Forelimb muscle (tissue), 1 donor: ENCODE measurements at regions not wholly inside any gene's neighbourhood (a gene's known extent, or its start where the extent isn't known, plus 50 kb on each side); places are given as distances from the start of the nearest gene placed in this dataset.

Source experiments
- DNase-seq: peaks from one replicate; pipeline ENCODE4 v3.0.0-alpha.2; 2013; ENCODE audit warnings: low read depth

DNA sequence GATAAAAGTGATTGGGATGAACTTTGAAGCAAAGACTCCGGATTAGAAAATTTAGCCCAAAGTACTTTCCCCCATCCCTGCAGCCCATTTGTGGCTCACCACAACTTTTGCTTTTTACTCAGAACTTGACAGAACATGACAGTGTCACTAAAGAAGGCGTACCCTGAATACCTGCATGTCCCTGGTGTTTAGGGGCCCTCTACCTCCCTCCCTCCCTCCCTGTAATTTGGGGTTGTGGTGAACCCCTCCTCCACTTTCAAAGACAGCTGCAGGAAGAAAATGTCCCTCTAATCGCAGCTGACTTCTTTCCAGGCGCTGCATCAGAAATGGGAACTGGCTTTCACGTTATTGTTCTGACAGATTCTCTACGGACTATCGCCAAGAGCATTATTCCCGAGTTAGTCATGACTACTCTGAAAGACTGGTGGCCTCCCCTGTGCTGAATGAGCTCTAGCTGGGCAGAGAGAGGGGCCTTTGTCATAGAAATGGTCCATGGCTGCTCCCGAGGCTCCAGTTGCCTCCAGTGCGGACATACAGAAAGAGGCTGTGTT, 93.2 kb upstream of the ARHGEF3 start:
- no peak for DNase-seq

DNA sequence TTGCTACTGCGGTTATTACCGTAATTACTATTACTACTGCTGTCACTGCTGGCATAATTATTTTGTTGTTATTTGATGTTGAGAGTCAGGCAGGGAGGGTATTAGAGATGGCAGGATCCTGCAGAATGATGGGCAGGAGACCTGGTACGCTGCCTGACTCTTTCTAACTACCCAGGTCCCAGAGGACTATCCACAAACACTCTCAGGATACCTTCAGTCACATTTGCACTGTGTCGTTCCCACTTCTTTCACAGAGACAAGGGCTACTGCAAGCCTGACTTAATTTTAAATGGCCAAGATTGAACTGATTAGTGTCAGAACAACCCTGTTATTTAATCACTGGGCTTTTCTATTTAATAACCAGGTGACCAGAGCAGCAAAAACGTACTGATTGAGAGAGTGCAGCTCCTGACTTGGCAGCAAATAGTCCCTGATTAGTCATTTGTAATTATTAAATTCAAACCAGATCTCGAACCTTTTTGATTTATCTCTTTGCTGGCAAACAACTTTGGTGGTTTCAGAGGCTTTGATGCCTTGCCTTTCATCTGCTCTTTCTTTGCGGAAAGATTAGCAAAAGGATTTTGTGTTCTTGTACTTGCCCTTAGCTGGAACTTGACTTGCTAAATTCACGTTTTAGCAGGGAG, 88.8 kb upstream of the ARHGEF3 start:
- no peak for DNase-seq

DNA sequence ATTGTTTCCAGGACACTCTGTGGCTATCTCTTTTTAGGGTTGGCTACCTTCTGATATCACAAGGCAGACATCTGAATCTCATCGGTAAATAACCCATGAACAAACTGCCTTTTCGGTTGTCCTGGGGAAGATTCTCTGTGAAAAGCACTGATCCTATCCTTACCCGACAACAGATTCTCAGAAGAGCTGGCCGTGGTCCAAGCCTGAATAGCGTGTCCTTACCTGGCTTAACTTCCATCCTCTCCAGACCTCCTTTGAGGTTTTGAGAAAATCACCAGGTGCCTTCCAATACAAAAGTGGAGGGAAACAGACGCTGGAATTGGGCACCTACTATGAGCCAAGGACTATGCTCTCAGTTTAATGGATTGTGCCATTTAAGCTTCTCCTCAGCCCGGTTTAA, 87.4 kb upstream of the ARHGEF3 start:
- no peak for DNase-seq

DNA sequence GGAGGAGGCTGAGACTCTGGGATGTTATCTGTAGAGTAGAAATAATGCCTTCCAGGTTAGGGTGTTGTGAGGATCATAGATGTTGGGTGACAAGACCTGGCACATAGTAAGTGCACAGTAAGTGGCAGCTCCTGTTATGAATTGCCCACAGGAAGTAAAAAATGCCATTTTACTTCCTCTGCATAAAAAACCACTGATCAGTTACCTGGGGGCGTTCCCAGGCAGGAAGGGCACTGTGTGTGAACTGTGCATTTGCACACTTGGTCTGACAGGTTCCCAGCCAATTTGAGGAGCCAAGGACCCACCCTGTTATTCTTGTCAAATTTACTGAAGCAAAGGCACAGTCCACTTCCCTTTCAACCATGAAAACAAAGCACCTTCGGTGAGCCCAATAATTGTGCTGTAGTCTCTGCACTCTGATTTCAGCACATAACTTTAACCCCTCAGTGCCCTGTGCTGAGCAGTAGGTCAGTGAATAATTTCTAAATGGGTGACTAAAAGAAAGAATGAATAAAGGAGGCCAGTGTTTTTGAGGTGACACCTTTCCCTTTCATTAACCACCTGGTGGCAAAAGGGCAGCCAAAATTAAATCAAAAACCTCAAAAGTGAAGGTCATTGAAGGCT, 85.8 kb upstream of the ARHGEF3 start:
- DNase-seq = no peak

DNA sequence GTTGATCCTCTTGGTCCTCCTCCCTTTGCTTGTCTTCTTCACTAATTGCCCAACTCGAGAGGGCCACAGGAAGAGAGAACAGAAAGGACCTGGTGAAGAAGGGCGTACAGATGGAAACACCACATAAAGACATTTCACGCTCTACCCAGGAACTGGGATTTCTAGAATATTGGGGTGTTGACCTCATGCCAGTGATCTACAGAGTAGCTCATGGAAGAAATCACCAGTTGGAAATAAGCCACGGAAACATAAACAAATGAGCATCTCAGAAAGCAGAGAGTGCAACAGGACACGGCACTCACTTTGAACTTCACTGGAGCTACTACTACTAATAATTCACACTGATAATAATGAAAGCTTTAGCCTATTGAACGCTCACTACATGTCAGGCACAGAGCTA, 84.6 kb upstream of the ARHGEF3 start:
- no peak for DNase-seq

DNA sequence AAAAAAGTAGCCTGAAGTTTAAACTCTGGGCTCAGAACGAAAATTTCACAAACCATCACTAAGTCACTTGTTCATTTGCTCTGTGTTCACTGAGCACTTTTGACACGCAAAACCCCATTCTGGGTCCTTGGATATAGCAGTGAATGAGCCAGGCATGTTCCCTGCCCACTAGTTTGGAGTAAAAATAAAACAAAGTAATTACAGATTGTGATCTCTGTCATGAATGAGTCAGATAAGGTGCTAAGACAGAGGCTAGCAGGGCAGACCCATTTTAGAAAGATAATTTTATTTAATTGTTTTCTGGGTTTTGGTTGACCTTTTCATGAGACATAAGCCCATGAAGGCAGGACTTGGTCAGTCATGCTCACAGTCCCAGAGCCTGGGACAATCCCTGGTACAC, 84.1 kb upstream of the ARHGEF3 start:
- no peak for DNase-seq

DNA sequence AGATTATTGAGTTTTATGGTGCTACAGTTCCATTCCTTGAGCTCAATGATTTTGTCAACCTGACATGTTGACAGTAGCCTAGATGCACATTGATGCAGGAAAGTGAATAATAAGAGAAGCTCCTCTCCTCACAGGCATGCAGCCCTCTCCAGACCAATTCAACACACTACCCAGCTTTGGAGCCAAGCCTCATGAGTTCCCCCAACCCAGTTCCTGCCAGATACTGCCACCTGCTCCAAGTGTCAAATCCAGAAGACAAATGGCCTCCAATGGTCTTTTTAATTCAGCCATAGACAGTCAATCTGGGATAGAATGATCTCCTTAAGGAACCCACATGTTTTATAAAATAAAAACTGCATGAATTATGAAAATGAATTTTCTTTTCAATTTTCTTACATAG, 83.7 kb upstream of the ARHGEF3 start:
- DNase-seq = no peak

DNA sequence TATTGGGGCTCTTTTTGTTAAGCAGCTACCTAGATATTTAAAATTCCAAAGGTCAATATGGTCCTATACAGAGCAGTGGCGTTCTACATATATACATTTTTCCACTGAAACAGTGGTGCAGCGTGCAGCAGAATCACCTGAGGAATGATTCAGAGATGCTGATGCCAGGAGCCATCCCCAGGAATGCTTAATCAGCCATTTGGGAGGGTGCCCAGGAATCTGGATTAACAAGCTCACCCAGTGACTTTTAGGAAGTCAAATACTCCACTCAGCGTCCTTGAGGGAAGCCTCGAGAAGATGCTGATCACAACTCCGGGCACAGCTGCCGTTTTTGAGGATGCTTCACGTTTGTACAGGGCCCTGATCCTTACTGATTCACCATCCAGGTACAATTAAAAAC, 82.6 kb upstream of the ARHGEF3 start:
- DNase-seq = no peak

DNA sequence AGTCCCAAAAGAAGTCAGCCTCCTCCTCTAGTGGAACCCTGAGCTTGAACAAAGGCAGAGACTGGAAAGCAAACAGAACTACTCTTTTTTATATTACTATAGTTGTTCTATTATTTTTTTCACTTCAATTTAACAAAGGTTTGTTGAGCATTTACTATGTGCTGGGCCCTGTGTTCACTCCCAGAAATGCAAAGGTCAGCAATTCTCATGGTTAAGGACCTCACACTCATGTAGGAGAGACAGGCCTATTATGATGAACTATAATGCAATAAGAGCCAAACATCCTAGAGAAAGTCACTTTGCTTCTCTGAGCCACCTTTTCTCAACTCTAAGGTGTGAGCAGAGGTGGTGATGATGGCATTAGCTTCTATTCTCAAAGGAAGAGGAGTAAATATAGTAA, 82.1 kb upstream of the ARHGEF3 start:
- DNase-seq = no peak

DNA sequence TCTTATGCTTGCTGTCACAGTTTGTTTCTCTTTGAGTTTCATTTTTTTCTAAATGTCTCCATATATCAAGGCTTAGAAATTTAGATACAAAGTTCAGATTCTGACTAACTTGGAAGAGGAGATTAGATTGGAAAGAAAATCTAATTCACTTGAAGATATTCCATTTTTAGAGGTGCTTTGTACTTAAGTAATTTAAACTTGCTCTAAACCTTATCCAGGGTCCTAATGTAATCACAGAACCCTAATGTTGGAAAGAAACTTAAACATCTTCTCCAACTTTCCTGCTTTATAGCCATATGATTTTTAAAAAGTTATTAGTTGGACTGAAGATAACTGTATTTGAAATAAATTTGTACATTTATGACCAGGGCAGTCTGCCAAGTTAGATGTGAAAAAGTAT, 81.1 kb upstream of the ARHGEF3 start:
- no peak for DNase-seq

DNA sequence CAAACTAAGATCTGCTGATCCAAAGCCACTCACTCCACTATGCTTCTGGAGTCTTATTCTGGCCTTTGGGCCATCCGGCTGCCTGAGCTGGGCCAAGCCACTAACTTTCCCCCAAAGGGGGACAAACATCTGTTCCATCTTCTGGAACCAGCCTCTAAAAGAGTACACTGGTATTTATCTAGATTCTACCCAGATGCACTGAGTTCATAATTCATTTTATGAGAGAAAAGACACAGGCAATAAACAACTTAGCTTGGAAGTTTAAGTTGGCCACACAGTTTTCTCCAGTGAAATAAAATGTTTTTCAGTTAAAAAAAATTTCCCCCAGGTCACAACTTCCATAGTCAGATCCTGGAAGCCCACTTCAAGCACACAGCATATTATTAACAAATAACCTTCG, 80.1 kb upstream of the ARHGEF3 start:
- DNase-seq = no peak

DNA sequence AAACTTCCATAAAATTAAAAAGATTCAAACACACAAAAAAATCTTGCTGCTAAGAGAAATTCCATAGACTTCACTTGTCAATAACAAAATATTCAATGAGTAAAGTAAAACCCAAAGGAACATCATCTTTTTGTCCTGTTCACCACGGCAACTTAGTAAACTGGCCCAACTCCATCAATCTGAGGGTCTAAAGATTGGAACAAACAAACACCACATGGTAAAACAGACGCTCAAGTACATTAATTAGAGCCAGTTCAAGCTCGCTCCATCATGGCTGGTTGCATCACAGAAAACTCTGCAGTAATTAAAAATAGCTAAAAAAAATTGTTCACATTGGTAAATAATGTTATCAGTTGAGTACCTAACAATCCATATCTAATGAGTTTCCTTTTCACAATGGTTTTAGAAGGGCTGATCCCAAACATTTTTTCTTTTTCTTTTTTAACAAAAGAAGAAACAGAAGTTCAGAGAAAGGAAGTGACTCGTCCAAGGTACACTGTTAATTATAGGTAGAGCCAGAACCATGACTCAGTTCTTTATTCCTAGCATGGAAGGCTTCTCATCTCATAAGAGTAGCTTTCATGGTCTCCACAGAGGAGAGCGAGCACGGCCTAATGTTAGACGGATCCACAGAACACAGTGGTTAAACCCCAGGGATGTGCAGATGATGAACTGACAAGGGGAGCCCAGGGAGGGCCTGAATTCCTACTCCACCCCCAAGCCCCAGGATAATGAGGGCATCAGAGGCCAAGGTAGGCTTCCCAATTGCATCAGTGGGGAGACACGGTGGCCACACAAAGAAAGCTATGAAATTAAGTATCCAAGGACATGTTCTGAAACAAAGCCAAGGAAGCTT, 79.2 kb upstream of the ARHGEF3 start:
- no peak for DNase-seq

DNA sequence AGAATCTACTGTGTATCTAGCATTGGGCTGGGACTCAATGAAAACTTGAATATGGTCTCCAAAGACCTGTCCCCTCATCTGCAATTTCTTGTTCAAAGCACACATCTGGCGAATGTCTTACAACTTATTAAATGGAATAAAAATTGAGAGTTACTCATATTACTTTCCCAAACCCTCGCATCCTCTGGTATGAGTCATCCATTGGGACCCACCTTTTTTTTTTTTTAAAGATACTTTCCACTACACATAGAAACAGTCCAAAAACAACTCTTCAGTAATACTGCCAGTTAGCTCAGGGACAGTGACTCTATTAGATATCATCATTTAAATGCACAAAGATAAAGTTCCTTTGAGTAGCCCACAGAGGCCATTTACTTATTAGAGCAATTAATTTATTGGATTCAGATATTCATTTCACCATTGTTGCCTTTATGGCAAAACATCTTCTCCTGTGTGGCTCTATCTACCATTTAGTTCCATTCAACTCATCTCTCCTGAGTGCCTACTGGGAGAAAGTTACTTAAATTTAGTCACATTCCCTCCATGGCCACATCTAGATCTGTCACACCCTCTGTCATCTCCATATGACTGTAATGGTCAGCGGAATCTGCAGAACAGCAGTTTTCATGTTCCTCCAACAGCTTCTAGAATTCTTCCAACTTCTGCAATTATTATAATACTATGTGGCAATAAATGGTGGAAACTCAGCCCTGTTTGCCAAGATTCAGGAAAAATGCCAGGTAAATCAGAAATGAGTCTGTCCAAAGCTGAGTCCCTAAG, 77.9 kb upstream of the ARHGEF3 start:
- peak; percentile 67 for DNase-seq

DNA sequence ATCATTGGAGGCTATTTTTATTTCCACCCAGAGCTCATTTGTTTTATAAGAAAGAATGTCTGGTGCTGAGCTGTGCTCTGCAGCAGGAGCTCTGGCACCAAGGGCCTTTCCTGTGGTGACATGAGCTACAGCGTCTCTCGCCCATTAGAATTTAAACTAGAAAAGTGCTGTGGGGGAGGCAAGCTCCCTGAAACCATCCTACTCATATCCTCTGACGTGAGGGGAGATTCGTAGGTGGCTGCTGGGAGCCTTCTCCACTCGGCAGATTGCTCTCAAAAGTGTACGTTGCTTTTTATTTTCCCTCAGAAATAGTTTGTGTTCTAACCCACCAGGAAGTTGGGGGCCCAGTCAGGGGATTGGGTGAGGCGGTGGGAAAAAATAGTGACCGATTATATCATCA, 76.3 kb upstream of the ARHGEF3 start:
- no peak for DNase-seq

DNA sequence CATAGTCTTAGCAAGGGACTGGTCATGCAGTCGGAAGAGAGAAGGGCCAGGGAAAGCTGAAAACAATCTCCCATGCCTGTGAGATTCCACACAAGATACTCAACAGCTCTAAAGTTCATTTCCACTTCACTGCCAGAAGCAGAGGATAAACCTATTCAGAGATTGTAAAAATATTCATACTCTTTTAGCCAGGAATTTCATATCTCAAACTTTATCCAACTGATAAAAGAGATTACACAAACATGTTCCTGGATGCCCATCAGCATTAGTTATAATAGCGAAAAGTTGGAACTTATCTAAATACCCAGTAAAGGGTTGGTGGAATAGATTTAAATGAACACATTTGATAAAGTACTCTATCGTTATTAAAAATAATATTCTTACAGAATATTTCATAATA, 75.2 kb upstream of the ARHGEF3 start:
- DNase-seq = no peak

DNA sequence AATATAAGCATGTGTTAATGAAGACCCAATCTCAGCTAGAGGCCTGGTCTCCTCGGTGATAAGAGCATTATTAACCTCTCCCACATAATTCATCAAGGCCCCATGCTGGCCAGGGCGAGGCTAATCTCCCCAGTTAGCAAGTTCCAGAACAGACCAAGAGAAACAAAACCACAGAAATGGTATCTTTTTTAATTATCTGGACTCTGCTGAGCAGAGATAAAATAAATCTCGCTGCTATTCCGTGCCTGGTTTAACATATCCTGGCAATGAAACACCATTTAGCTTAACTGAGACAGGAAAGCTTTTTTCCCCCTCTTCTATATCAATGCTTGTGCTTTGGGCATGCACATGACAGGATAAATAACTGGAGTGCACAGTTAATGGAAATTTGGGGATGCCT, 72.5 kb upstream of the ARHGEF3 start:
- DNase-seq = no peak

DNA sequence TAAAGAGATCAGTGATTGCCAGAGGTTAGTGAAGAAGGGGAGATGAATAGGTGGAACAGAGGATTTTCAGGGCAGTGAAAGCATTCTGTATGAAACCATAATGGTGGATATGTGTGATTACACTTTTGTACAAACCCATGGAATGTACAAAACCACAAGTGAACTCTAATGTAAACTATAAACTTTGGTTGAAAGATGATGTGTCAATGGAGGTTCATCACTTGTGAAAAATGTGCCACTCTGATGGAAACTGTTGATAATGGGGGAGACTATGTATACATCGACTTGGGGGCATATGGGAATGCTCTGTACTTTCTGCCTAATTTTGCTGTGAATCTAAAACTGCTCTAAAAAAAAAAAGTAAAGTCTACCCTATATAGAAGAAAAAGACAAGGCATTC, 68.7 kb upstream of the ARHGEF3 start:
- DNase-seq = no peak

DNA sequence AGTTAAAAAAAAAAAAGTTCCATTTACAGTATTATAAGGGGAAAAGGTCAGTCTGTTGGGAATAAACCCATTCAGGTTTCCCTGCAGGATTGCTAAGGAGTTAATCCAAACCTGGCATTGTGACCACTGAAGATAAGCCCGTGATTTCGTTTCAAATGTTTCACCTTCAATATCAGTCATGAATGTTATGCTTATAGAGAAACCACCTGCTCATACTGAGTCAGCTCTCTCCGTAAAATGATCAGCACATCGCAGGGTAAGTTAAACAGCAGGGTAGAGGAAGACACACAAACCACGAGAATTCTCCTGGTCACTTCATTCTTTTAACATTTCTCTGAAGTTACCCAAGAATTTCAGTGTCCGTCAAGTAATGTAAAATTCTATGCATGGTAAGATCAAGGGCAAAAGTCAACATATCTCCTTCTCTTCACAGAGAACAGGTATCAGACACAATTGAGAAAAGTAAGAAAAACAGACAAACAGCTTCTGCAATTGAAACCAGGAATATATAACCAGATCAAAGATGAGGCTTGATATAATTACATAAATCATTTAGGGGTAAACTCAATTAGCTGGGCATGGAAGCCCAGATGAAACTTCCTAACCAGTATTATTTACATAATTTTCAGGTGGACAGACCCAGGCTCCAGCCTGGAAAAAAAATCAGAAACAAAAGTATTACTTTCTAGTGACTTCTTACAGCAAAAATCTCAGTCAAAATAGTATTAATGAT, 67.6 kb upstream of the ARHGEF3 start:
- no peak for DNase-seq

DNA sequence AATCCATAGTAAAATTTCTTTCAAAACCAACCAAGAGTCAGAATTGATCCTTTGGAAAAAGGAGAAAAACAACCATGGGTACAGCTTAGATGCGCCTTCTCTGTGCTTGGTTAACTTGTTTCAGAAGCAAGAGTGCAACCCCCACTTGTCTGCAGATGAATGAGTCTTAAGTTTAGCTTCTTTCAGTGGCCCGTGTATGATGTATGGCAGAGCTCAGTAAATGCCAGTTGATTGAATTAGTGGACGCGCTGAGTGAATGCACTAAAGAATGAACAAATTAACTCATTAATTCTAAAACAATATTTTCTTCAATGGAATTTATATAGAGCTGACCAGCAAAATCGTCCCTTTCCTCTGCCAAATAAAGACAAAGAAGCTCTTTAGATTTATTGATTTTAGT, 67.0 kb upstream of the ARHGEF3 start:
- no peak for DNase-seq

DNA sequence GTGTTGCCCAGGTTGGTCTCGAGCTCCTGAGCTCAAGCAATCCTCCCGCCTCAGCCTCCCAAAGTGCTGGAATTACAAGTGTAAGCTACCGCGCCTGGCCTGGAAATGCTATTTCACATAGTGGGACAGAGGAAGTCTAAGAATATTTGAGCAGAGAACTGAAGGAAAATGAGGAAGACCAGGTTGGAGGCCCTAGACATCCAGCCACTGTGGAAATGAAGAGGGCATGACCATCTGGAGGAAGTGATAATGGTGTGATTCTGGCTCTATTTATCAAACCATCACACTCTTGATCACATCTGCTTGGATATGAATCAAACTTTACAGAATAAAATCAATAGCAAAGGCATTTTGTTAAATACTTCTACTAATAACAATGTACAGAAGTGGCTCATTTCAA, 65.9 kb upstream of the ARHGEF3 start:
- DNase-seq = no peak

DNA sequence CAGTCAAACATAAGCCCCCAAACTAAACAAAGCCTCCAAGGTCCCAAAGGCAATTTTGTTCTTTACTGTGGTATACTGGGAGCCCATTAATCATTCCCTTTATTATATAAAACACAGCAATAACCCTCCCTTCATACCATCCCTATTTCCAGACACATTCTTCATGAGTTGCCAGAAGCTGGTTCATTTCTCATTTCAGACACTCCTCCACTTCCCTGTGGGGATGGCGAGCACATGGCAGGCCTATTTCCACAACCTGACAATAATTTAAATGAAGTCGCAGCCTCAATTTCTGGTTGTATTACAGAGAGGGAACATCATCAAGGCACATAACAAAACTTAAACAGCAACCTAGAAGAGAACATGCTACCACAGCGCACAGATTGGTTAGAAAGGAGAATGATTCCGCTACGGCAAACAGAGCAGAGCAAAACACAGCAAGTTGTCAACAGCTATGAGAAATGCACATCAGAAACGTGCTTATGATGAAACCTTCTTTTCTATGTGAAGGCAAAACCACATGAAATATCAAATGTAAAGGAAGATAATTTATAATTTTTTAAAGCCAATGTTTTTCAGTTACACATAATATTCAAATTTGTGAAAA, 63.3 kb upstream of the ARHGEF3 start:
- no peak for DNase-seq
